ACC112 (cell line): ENCODE measurements at regions not wholly inside any gene's neighbourhood (a gene's known extent, or its start where the extent isn't known, plus 50 kb on each side); places are given as distances from the start of the nearest gene placed in this dataset.

Experiments
- H2AFZ ChIP-seq: fragments of 200-600 bp; sonication (generic); one replicate; pipeline ENCODE4 v1.6.0; 2017; ENCODE audit warnings: antibody characterized with exemption, low read length; ENCODE audit not compliant: unreplicated experiment
- H3K27ac ChIP-seq: fragments of 200-600 bp; sonication (generic); 2 replicates; pipeline ENCODE4 v1.5.1; 2014; ENCODE audit warnings: low read depth, mild to moderate bottlenecking, antibody characterized with exemption, low read length, moderate library complexity
- H3K27me3 ChIP-seq: fragments of 200-600 bp; sonication (generic); 2 replicates; pipeline ENCODE4 v1.6.1; 2014; ENCODE audit warnings: mild to moderate bottlenecking, antibody characterized with exemption, low read length, moderate library complexity, mixed read lengths; ENCODE audit not compliant: insufficient read depth
- H3K36me3 ChIP-seq: fragments of 200-600 bp; sonication (generic); 2 replicates; pipeline ENCODE4 v1.6.1; 2016; ENCODE audit warnings: mild to moderate bottlenecking, antibody characterized with exemption, low read length, moderate library complexity, mixed read lengths; ENCODE audit not compliant: insufficient read depth
- H3K4me1 ChIP-seq: fragments of 200-600 bp; sonication (generic); one replicate; pipeline ENCODE4 v1.6.1; 2016; ENCODE audit warnings: low read length, mixed read lengths; ENCODE audit not compliant: insufficient read depth, unreplicated experiment, control insufficient read depth
- H3K4me3 ChIP-seq: fragments of 200-600 bp; sonication (generic); 2 replicates; pipeline ENCODE4 v1.5.1; 2014; ENCODE audit warnings: mild to moderate bottlenecking, low read depth, low read length
- H3K79me2 ChIP-seq: fragments of 200-600 bp; sonication (generic); one replicate; pipeline ENCODE4 v1.6.0; 2016; ENCODE audit warnings: low read length; ENCODE audit not compliant: control insufficient read depth, unreplicated experiment, insufficient read depth

DNA sequence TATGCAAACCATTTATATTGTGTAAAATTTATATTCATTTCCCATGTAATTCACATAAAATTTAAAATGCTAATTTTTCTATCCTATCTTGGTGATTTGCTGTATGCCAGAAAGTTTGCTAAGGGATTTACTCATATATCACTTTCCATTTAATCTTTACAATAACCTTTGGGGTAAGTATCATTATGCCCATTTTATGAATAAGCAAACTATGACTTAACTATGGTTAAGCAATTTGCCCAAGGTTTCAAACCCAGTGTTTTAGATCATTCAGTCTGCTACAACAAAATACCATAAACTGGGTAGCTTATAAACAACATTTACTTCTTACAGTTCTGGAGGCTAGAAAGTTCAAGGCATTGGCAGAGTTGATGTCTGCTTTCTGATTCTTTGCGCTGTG lies 246.4 kb upstream of the TMEM161B start:
- no peaks in the 10 kb centered on the region for H3K36me3 ChIP-seq
- peaks cover 21% of the 10 kb centered on the region for H3K27me3 ChIP-seq
- no peak overlapping the region for H3K4me3 ChIP-seq

DNA sequence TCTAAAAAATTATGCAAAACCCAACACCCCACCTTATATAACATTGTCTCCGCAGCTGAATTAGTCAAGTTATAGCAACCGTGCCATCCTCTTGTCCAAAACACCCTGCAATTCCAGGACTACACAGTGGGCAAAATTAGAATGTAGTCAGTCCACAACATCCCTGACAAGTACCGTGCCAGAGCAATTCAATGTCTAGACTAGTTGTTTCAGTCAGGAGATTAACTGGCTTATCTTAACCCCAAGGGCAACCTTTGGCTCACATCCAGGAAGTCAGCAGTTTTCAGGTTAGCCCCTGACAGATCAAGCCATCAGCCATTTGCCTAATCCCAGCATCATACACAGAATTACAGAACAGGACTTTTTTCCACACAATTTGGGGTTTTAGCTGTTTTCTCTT lies 240.8 kb upstream of the TMEM161B start:
- H2AFZ ChIP-seq, result no peak overlapping the region
- peaks cover 55% of the 10 kb centered on the region for H3K27me3 ChIP-seq
- H3K4me3 ChIP-seq, result no peak overlapping the region
- H3K4me1 ChIP-seq, result no peaks in the 10 kb centered on the region
- H3K27ac ChIP-seq, result no peak overlapping the region
- no peaks in the 10 kb centered on the region for H3K79me2 ChIP-seq
- no peaks in the 10 kb centered on the region for H3K36me3 ChIP-seq

More for the DNA sequence above, 246.4 kb upstream of the TMEM161B start:
- Histone ChIP-seq H3K4me1 (no peaks in the 10 kb centered on the region), H3K79me2 (no peaks in the 10 kb centered on the region), H3K27ac (no peak overlapping the region), H2AFZ (no peak overlapping the region)

- H3K79me2 ChIP-seq, result no peaks in the 10 kb centered on the region
- peaks cover 48% of the 10 kb centered on the region for H3K27me3 ChIP-seq
- H3K4me1 ChIP-seq, result no peaks in the 10 kb centered on the region
- no peak overlapping the region for H3K27ac ChIP-seq
- no peaks in the 10 kb centered on the region for H3K36me3 ChIP-seq
- H3K4me3 ChIP-seq, result no peak overlapping the region
- no peak overlapping the region for H2AFZ ChIP-seq
These were observed 238.6 kb upstream of the TMEM161B start for GRCh38 chr5:88507261-88507660.

- Histone ChIP-seq H2AFZ (no peak overlapping the region), H3K27me3 (peaks cover 24% of the 10 kb centered on the region), H3K27ac (no peak overlapping the region), H3K79me2 (no peaks in the 10 kb centered on the region), H3K4me1 (no peaks in the 10 kb centered on the region), H3K36me3 (no peaks in the 10 kb centered on the region), H3K4me3 (peak overlapping the region; percentile 83; the same call in 1 of the 2 replicates)
These were observed 234.8 kb upstream of the TMEM161B start for GRCh38 chr5:88503406-88503805.

DNA sequence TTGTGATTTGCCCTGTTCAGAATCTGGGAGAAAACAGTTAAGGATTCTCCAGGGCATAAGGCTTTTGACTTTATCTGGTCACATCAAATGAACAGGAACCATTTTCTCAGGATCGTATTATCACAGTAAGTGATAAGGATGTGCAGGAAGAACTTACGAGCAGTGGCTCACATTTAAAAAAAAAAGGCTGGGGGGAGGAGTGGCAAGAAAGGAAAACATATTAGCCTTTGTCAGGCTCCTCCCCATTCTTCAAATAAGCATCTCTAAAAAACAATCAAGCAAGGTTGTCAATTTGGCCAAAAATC lies 234.3 kb upstream of the TMEM161B start:
- Histone ChIP-seq H3K27ac (no peak overlapping the region), H3K4me1 (no peaks in the 10 kb centered on the region), H3K4me3 (peak overlapping the region; percentile 83), H3K79me2 (no peaks in the 10 kb centered on the region), H3K36me3 (no peaks in the 10 kb centered on the region), H3K27me3 (peaks cover 19% of the 10 kb centered on the region), H2AFZ (peak overlapping the region; percentile 75)

GRCh38 chr5:88502179-88503040 lies 233.8 kb upstream of the TMEM161B start:
- Histone ChIP-seq H3K27ac (no peak overlapping the region), H2AFZ (peak overlapping the region; percentile 75), H3K36me3 (no peaks in the 10 kb centered on the region), H3K4me3 (peak overlapping the region; percentile 83), H3K27me3 (peaks cover 17% of the 10 kb centered on the region), H3K4me1 (no peaks in the 10 kb centered on the region), H3K79me2 (no peaks in the 10 kb centered on the region)

DNA sequence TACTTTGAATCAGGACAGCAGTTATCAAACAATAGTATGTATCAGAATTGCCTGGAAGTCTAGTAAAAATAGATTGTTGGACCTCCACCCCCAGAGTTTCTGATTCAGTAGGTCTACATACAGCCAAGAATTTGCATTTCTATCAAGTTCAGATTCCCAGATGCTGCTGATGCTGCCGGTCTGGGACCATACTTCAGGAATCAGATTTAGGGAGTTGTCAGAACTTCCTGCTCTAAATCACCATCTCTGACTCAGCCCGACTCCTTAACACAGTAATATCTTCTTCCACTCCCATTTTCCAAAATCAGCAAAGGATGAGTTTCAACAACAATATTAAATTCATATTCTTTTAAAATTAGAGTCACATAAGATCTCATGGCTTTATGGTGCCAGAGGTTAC lies 227.2 kb upstream of the TMEM161B start:
- H2AFZ ChIP-seq, result no peak overlapping the region
- H3K36me3 ChIP-seq, result no peaks in the 10 kb centered on the region
- no peak overlapping the region for H3K27ac ChIP-seq
- no peaks in the 10 kb centered on the region for H3K79me2 ChIP-seq
- peaks cover 38% of the 10 kb centered on the region for H3K27me3 ChIP-seq
- H3K4me1 ChIP-seq, result no peaks in the 10 kb centered on the region
- no peak overlapping the region for H3K4me3 ChIP-seq

DNA sequence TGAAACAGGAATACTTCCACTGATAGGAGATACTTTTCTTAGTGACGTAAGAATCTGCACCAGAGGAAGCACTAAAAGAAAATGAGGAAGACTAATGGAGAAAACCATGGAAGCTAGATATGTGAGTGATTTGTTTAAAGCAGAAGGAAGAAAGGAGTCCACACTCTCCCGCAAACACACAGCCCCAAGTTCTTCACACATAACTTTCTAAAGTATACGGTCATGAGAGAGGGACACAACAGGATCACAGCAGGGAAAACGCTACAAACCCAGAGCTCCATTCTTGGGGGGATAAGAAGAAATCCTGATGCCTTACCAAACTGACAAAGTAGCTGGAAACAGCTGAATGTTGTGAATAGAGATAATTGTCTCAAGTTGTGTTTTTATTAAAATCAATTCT lies 222.2 kb upstream of the TMEM161B start:
- H3K36me3 ChIP-seq, result no peaks in the 10 kb centered on the region
- peaks cover 54% of the 10 kb centered on the region for H3K27me3 ChIP-seq
- no peak overlapping the region for H2AFZ ChIP-seq
- no peak overlapping the region for H3K27ac ChIP-seq
- no peak overlapping the region for H3K4me3 ChIP-seq
- no peaks in the 10 kb centered on the region for H3K79me2 ChIP-seq
- H3K4me1 ChIP-seq, result no peaks in the 10 kb centered on the region

GRCh38 chr5:88489364-88489763 lies 220.7 kb upstream of the TMEM161B start:
- Histone ChIP-seq H3K36me3 (no peaks in the 10 kb centered on the region), H3K79me2 (no peaks in the 10 kb centered on the region), H2AFZ (no peak overlapping the region), H3K4me3 (no peak overlapping the region), H3K27me3 (peaks cover 45% of the 10 kb centered on the region), H3K27ac (no peak overlapping the region), H3K4me1 (no peaks in the 10 kb centered on the region)

DNA sequence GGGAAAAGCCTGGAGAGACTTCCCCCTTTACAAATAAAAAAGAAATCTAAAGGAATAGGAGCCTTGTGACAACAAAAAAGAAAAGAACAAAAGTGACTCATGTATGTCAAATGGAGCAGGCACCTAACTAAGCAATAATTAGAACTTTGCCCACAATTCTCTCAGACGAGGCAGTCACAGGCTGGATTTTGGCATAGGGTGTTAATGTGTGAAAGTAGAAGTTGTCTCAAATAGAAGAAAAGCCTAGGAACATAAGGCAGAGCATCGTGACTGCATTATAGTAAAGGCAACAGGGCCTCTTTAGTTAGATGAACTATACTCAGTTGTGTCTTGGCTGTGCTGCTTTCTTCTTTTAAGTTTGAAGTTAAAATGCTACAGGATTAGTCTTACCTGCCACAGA lies 219.9 kb upstream of the TMEM161B start:
- no peaks in the 10 kb centered on the region for H3K4me1 ChIP-seq
- H2AFZ ChIP-seq, result no peak overlapping the region
- H3K36me3 ChIP-seq, result no peaks in the 10 kb centered on the region
- no peak overlapping the region for H3K27ac ChIP-seq
- peaks cover 45% of the 10 kb centered on the region for H3K27me3 ChIP-seq
- no peaks in the 10 kb centered on the region for H3K79me2 ChIP-seq
- no peak overlapping the region for H3K4me3 ChIP-seq

DNA sequence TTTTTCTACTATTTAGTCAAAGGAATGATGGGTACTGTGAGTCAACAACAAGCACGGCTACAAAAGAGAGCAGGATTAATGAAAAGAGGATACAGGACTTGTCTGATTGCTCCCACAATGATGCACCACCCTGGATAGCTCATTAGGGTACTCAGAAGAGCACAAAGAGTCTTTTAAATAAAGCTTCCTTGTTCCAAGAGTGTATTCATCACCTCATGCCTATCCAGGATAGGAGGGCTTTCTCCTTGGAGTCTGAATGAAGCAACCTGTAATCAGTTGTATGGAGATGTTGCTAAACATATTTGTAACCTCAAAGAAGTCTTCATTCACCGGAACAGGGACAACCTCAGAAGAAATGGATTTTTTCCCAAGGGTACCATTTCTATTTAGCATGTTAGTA lies 219.5 kb upstream of the TMEM161B start:
- Histone ChIP-seq H3K27ac (no peak overlapping the region), H3K36me3 (no peaks in the 10 kb centered on the region), H3K27me3 (peaks cover 48% of the 10 kb centered on the region), H3K79me2 (no peaks in the 10 kb centered on the region), H2AFZ (no peak overlapping the region), H3K4me3 (no peak overlapping the region), H3K4me1 (no peaks in the 10 kb centered on the region)
